ENCODE measurements at regions not wholly inside any gene's neighbourhood (a gene's known extent, or its start where the extent isn't known, plus 50 kb on each side); places are given as distances from the start of the nearest gene placed in this dataset.

DNA sequence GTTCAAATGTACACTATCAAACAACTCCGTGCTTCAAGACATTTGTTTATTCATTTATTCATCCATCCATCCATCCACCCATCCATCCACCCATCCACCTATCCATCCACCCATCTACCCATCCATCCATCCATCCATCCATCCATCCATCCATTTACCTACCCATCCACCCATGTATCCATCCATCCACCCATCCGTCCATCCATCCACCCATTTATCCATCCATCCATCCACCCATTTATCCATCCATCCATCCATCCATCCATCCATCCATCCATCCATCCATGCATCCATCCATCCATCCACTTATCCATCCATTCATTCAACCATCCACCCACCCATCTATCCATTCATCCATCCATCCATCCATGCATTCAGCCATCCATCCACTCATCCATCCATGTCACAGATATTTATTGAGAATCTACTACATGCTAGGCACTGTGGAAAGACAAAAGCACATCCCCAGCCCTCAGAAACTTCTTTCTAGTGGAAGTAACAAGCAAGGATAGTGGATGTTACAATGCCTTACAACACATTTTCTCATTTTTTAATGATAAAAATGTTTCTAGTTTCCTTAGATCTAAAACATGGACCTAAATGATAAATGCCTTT is 237.6 kb downstream of the ZNF536 start:
- no peak for DNase-seq

DNA sequence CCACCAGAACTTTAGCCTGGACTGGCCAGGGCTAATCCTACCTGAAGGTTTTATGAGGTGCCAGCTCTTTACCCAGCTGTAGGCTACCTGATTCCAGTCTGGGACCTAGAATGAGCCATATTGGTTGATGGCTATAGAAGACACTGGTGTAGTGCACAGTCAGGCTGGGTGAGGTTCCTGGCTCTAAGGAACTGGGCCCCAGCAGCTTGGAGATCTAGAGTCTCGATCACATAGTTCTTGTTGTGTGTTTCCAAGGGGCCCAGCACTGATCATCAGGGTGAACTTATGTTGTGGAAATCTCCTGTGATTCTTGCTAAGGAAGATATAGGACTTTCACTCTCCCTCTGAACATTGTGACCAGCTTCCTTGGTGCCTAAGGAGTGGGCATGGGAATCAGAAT is 236.3 kb downstream of the ZNF536 start:
- no peak for DNase-seq
